Brain microvascular endothelial cell (primary cell): ENCODE measurements at regions not wholly inside any gene's neighbourhood (a gene's known extent, or its start where the extent isn't known, plus 50 kb on each side); places are given as distances from the start of the nearest gene placed in this dataset.
A peak's percentile ranks its signal among the peaks of the same experiment; 100 is the strongest.

Experiments
- DNase-seq: peaks from one replicate; pipeline ENCODE4 v3.0.0-alpha.2; 2020
- H3K27ac ChIP-seq: fragments of 250-450 bp; sonication (Bioruptor Pico); 2 replicates; pipeline ENCODE4 v1.5.1; 2020; ENCODE audit warnings: mild to moderate bottlenecking, moderate library complexity
- H3K27me3 ChIP-seq: fragments of 250-450 bp; sonication (Bioruptor Pico); replicated peaks from 2 replicates; pipeline ENCODE4 v1.5.1; 2020; ENCODE audit warnings: mild to moderate bottlenecking
- H3K36me3 ChIP-seq: fragments of 250-450 bp; sonication (Bioruptor Pico); replicated peaks from 2 replicates; pipeline ENCODE4 v1.5.1; 2020; ENCODE audit warnings: mild to moderate bottlenecking
- H3K4me3 ChIP-seq: 2 replicates; pipeline ENCODE4 v1.5.1; 2011; ENCODE audit warnings: low read depth, mild to moderate bottlenecking, control low read depth, low read length, moderate library complexity
- in situ Hi-C: cut with HindIII; loops from 2 replicates; pipeline ENCODE4 v1.10.0; 2017; ENCODE audit warnings: low sequenced_read_pairs, low pct_ligation_motif_present
- TF ChIP-seq, protein P1 (sequence below): IDR thresholded peaks from 2 replicates; pipeline ENCODE4 v1.5.1; 2011; ENCODE audit warnings: low read depth, mild to moderate bottlenecking, moderate library complexity, low read length, control low read depth, inconsistent platforms; ENCODE audit errors: missing control alignments

DNA sequence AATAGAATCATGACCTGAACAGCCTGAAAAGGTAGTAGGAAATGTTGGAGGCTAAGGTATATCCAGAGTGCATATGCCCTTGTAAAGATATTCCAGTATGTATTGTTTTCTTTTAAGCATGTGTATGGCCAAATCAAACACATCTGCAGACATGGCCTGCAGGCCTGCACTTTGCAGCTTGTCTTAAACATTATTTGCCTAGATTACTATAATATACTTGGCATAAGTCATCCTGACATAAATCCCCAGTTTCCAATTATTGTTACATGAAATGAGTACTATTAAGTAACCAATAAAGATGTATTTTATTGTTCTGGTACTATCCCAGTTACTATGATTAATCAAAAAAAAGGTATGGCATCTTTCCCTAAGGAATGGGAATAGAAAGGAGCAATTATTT is 169.1 kb upstream of the PTBP2 start:
- TF ChIP-seq, protein P1, sequence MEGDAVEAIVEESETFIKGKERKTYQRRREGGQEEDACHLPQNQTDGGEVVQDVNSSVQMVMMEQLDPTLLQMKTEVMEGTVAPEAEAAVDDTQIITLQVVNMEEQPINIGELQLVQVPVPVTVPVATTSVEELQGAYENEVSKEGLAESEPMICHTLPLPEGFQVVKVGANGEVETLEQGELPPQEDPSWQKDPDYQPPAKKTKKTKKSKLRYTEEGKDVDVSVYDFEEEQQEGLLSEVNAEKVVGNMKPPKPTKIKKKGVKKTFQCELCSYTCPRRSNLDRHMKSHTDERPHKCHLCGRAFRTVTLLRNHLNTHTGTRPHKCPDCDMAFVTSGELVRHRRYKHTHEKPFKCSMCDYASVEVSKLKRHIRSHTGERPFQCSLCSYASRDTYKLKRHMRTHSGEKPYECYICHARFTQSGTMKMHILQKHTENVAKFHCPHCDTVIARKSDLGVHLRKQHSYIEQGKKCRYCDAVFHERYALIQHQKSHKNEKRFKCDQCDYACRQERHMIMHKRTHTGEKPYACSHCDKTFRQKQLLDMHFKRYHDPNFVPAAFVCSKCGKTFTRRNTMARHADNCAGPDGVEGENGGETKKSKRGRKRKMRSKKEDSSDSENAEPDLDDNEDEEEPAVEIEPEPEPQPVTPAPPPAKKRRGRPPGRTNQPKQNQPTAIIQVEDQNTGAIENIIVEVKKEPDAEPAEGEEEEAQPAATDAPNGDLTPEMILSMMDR, result no peak
- no peak for DNase-seq
- H3K36me3 ChIP-seq, result no peaks in the 10 kb centered on the region
- H3K27ac ChIP-seq, result no peak overlapping the region
- in situ Hi-C loops, result no loop called here
- H3K4me3 ChIP-seq, result no peak overlapping the region
- no peaks in the 10 kb centered on the region for H3K27me3 ChIP-seq

DNA sequence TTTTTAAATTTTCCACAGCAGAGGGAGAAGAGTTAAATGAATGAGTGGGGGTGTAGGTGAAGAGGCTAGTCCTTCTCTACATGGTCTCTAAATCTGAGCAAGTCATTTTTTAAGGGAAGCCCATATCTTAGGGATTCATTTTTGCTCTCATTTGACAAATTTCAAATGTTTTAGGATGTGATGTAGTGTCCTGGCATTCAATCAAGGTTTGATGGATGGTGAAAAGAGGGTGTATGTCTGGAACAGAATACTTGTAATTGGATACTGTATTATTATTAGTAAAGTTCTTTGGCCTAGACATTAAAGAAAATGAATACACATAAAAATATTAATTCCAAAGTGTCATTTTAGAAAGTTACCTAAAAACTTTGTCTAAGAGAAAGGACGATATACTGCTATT is 167.8 kb upstream of the PTBP2 start:
- in situ Hi-C loops, result no loop called here
- no peak overlapping the region for H3K4me3 ChIP-seq
- H3K27ac ChIP-seq, result no peak overlapping the region
- no peak for DNase-seq
- no peaks in the 10 kb centered on the region for H3K27me3 ChIP-seq
- no peaks in the 10 kb centered on the region for H3K36me3 ChIP-seq
- TF ChIP-seq, protein P1, result no peak

DNA sequence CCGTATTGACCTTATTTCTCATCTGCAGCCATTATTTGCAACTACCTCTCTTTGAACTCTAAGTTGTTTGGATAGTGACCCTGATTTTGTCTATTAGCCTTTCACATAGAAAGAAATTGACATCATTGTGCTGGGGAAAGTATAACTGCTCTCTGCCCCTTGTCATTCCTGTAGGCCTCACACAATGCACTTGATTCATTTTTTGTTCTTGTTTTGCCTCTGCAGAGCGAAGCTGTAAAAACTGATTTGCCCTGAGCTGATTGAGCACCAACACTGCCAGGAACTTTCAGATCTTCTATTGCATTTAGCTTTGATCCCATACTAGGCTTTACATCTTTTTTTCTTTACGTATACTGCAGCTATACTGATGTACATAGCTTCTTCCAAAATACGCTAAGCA is 167.2 kb upstream of the PTBP2 start:
- in situ Hi-C loops, result no loop called here
- TF ChIP-seq, protein P1, result no peak
- Histone ChIP-seq H3K36me3 (no peaks in the 10 kb centered on the region), H3K27me3 (no peaks in the 10 kb centered on the region), H3K4me3 (no peak overlapping the region), H3K27ac (no peak overlapping the region)
- DNase-seq, result no peak

DNA sequence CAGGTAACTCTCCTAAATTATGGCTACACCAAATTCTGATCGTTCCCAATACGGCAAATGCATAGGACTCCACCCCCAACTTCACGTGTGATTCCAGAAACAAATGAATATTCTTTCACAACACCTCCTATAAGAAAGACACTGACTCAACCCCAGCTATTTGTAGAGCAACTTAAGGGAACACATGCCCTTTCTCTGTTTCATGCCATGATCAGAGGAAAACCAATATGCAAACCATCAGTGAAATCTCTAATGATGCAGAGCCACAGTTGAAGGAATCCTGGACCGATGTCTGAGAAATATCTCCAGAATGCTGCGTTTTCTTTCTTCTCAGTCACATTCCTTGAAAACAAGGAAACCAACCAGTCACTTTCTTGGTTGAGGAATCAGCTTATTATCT is 164.2 kb upstream of the PTBP2 start:
- in situ Hi-C loops, result no loop called here
- H3K27ac ChIP-seq, result no peak overlapping the region
- no peak for DNase-seq
- H3K36me3 ChIP-seq, result no peaks in the 10 kb centered on the region
- H3K27me3 ChIP-seq, result no peaks in the 10 kb centered on the region
- TF ChIP-seq, protein P1, result no peak
- no peak overlapping the region for H3K4me3 ChIP-seq

DNA sequence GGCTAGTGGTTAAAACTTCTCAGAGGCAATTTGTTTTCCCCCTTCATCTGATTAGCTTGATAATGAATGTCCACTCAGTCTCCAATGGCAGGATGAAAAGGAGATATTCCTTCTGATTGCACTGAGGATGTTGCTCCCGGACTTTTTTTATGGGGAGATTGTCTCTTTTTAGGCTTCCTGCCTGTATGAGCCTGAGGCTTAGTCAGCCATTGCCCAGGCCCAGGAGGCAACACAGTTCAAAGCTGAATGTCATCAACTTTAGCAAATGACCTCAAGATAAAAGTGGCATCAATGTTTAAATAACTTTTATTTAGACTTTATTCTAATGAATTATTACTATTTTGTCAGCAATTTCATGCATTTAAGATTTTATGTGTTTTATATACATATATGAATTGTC is 162.9 kb upstream of the PTBP2 start:
- H3K4me3 ChIP-seq, result no peak overlapping the region
- no peak overlapping the region for H3K27ac ChIP-seq
- peak; percentile 4 for DNase-seq
- no peaks in the 10 kb centered on the region for H3K27me3 ChIP-seq
- in situ Hi-C loops, result no loop called here
- TF ChIP-seq, protein P1, result no peak
- H3K36me3 ChIP-seq, result no peaks in the 10 kb centered on the region

DNA sequence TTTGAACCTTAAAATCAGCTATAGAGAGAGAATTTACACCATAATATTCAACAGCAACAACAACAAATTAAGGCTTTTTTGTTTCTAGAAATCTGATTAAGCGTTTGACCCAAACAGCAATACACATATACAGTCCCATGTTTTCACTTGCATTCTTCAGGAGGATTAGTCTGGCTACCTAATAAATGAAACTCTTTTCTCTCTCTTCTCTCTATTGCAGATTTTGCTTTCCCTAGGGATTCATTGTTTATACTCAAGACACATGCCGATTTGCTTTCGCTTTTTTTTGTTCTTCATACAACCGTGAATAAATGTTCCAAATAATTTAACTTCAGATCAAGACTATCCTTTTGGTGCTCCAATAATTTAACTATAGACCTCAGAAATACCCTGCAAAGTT is 162.4 kb upstream of the PTBP2 start:
- Histone ChIP-seq H3K27me3 (no peaks in the 10 kb centered on the region), H3K36me3 (no peaks in the 10 kb centered on the region), H3K27ac (peak overlapping the region; percentile 71), H3K4me3 (no peak overlapping the region)
- TF ChIP-seq, protein P1, result no peak
- in situ Hi-C loops, result no loop called here
- no peak for DNase-seq
